ENCODE measurements at regions not wholly inside any gene's neighbourhood (a gene's known extent, or its start where the extent isn't known, plus 50 kb on each side); places are given as distances from the start of the nearest gene placed in this dataset.

- no peak overlapping the region for H3K9ac ChIP-seq (replicated peaks; ENCODE audit: extremely low read depth, insufficient read depth, low read length)
- BruUV-seq (replicated peaks): no TSS peak
- no peak overlapping the region for H2AFZ ChIP-seq (ENCODE audit: low read depth, low read length)
- H3K4me1 ChIP-seq (ENCODE audit: control insufficient read depth, extremely low read depth, insufficient read depth, low read length): peaks cover 24% of the 10 kb centered on the region
- no peaks in the 10 kb centered on the region for H4K20me1 ChIP-seq (replicated peaks; ENCODE audit: control insufficient read depth, extremely low read depth, insufficient read depth, low read length)
- ChIA-PET CTCF (interaction anchor here (1.2 to 4.4 kb wide), 4 partner anchors 9 to 251 kb away, joined by 3 to 20 read pairs (median 4); no protein-coding TSS in a partner anchor), POLR2A (no interaction called here)
- no peak for TF ChIP-seq POLR2A (IDR thresholded peaks at IDR 0.05; ENCODE audit: low read depth, low read length)
- no peak for TF ChIP-seq GATA2 (IDR thresholded peaks at IDR 0.05; ENCODE audit: insufficient read depth, insufficient read length, low read depth, low read length)
- no peaks in the 10 kb centered on the region for H3K9me3 ChIP-seq (replicated peaks; ENCODE audit: control insufficient read depth, insufficient read depth, low read length)
- no peak overlapping the region for H3K4me3 ChIP-seq (replicated peaks in 1 of 3; ENCODE audit: insufficient read depth in 1 of 3, low read depth in 1 of 3, low read length in 3 of 3)
- no peak overlapping the region for H3K4me2 ChIP-seq (ENCODE audit: insufficient read depth, low read length)
- DNase-seq (ENCODE audit: low read depth, low spot score): no peak
- dilution Hi-C loops (cut with MboI; ENCODE audit: extremely low pct_ligation_motif_present, low sequenced_read_pairs) (no loop called here), intact Hi-C loops (cut with micrococcal nuclease) (loop anchor here (2.0 kb wide), 1 partner anchor 104 kb away; no protein-coding TSS in a partner anchor)
- H3K79me2 ChIP-seq (ENCODE audit: control insufficient read depth, insufficient read depth, low read length): no peaks in the 10 kb centered on the region
- FAIRE-seq: no peak
- no peaks in the 10 kb centered on the region for H3K36me3 ChIP-seq (ENCODE audit: control insufficient read depth in 2 of 2, extremely low read depth in 1 of 2, insufficient read depth in 2 of 2, low read length in 2 of 2)
- H3K27me3 ChIP-seq (ENCODE audit: control insufficient read depth in 2 of 2, insufficient read depth in 2 of 2, low read length in 2 of 2): no peaks in the 10 kb centered on the region
- peak overlapping the region; percentile 50 for H3K27ac ChIP-seq (ENCODE audit: insufficient read depth, low read depth, low read length)
- H3K9me1 ChIP-seq (replicated peaks; ENCODE audit: control insufficient read depth, extremely low read depth, insufficient read depth, low read length): peaks cover 3% of the 10 kb centered on the region
Observed at GRCh38 chr5:107320376-107320775, 350.4 kb downstream of the EFNA5 start.

GRCh38 chr5:107319901-107320300 lies 350.8 kb downstream of the EFNA5 start:
- H2AFZ ChIP-seq (ENCODE audit: low read depth, low read length): no peak overlapping the region
- no peak for FAIRE-seq
- H3K4me2 ChIP-seq (ENCODE audit: insufficient read depth, low read length): no peak overlapping the region
- dilution Hi-C loops (cut with MboI; ENCODE audit: extremely low pct_ligation_motif_present, low sequenced_read_pairs): no loop called here
- no TSS peak for BruUV-seq (replicated peaks)
- CTCF ChIA-PET: interaction anchor here (1.2 to 4.4 kb wide), 3 partner anchors 9 to 252 kb away, joined by 3 to 20 read pairs (median 4); no protein-coding TSS in a partner anchor
- no peaks in the 10 kb centered on the region for H3K36me3 ChIP-seq (ENCODE audit: control insufficient read depth in 2 of 2, extremely low read depth in 1 of 2, insufficient read depth in 2 of 2, low read length in 2 of 2)
- no peaks in the 10 kb centered on the region for H3K79me2 ChIP-seq (ENCODE audit: control insufficient read depth, insufficient read depth, low read length)
- POLR2A ChIA-PET: no interaction called here
- H3K27ac ChIP-seq (ENCODE audit: insufficient read depth, low read depth, low read length): no peak overlapping the region
- intact Hi-C loops (cut with micrococcal nuclease): loop anchor here (2.0 kb wide), 1 partner anchor 105 kb away; no protein-coding TSS in a partner anchor
- H3K4me3 ChIP-seq (replicated peaks in 1 of 3; ENCODE audit: insufficient read depth in 1 of 3, low read depth in 1 of 3, low read length in 3 of 3): no peak overlapping the region
- peaks cover 3% of the 10 kb centered on the region for H3K9me1 ChIP-seq (replicated peaks; ENCODE audit: control insufficient read depth, extremely low read depth, insufficient read depth, low read length)
- no peaks in the 10 kb centered on the region for H3K9me3 ChIP-seq (replicated peaks; ENCODE audit: control insufficient read depth, insufficient read depth, low read length)
- no peak for DNase-seq (ENCODE audit: low read depth, low spot score)
- H3K4me1 ChIP-seq (ENCODE audit: control insufficient read depth, extremely low read depth, insufficient read depth, low read length): peaks cover 24% of the 10 kb centered on the region
- H4K20me1 ChIP-seq (replicated peaks; ENCODE audit: control insufficient read depth, extremely low read depth, insufficient read depth, low read length): no peaks in the 10 kb centered on the region
- no peak for TF ChIP-seq POLR2A (IDR thresholded peaks at IDR 0.05; ENCODE audit: low read depth, low read length)
- no peak for TF ChIP-seq EZH2 (IDR thresholded peaks at IDR 0.05; ENCODE audit: borderline replicate concordance, low read depth, low read length, severe bottlenecking)
- no peak for TF ChIP-seq MYC (IDR thresholded peaks at IDR 0.05; ENCODE audit: low read depth, low read length)
- TF ChIP-seq POLR2AphosphoS5 (IDR thresholded peaks at IDR 0.05; ENCODE audit: insufficient read depth, low read depth, low read length): no peak
- TF ChIP-seq GATA2 (IDR thresholded peaks at IDR 0.05; ENCODE audit: insufficient read depth, insufficient read length, low read depth, low read length): no peak
- no peak for TF ChIP-seq MAX (IDR thresholded peaks at IDR 0.05; ENCODE audit: insufficient read depth, insufficient read length)
- no peak for TF ChIP-seq JUN (IDR thresholded peaks at IDR 0.05; ENCODE audit: borderline replicate concordance, insufficient read depth, insufficient read length, low read depth)
- TF ChIP-seq CTCF (IDR thresholded peaks at IDR 0.05; ENCODE audit: extremely low read depth in 1 of 2, insufficient read depth in 1 of 2, low read depth in 1 of 2, low read length in 2 of 2): no peak
- no peak overlapping the region for H3K9ac ChIP-seq (replicated peaks; ENCODE audit: extremely low read depth, insufficient read depth, low read length)
- H3K27me3 ChIP-seq (ENCODE audit: control insufficient read depth in 2 of 2, insufficient read depth in 2 of 2, low read length in 2 of 2): no peaks in the 10 kb centered on the region

Measured in endothelial cell of umbilical vein (primary cell).